ENCODE measurements at regions not wholly inside any gene's neighbourhood (a gene's known extent, or its start where the extent isn't known, plus 50 kb on each side); places are given as distances from the start of the nearest gene placed in this dataset.

GRCh38 chr6:1538810-1539478 lies 70.8 kb upstream of the FOXC1 start:
- TF ChIP-seq POLR2A (IDR thresholded peaks at IDR 0.05; ENCODE audit: low read length) (no peak), GATA1 (IDR thresholded peaks at IDR 0.05; ENCODE audit: low read depth, low read length) (no peak)
- DNase-seq, result no peak

- DNase-seq, result no peak
- TF ChIP-seq GATA1 (IDR thresholded peaks at IDR 0.05; ENCODE audit: low read depth, low read length) (no peak), POLR2A (IDR thresholded peaks at IDR 0.05; ENCODE audit: low read length) (no peak)
Measured at GRCh38 chr6:1540864-1541521, 68.7 kb upstream of the FOXC1 start.

- DNase-seq, result no peak
- no peak for TF ChIP-seq POLR2A (IDR thresholded peaks at IDR 0.05; ENCODE audit: low read length)
- no peak for TF ChIP-seq GATA1 (IDR thresholded peaks at IDR 0.05; ENCODE audit: low read depth, low read length)
Measured at GRCh38 chr6:1542335-1542734, 67.4 kb upstream of the FOXC1 start.

- no peak for DNase-seq
- TF ChIP-seq GATA1 (IDR thresholded peaks at IDR 0.05; ENCODE audit: low read depth, low read length) (no peak), POLR2A (IDR thresholded peaks at IDR 0.05; ENCODE audit: low read length) (no peak)
Measured at GRCh38 chr6:1542764-1543163, 67.0 kb upstream of the FOXC1 start.

- TF ChIP-seq GATA1 (IDR thresholded peaks at IDR 0.05; ENCODE audit: low read depth, low read length) (no peak), POLR2A (IDR thresholded peaks at IDR 0.05; ENCODE audit: low read length) (no peak)
Measured at GRCh38 chr6:1544000-1544399, 65.7 kb upstream of the FOXC1 start.

GRCh38 chr6:1544603-1545002 lies 65.1 kb upstream of the FOXC1 start:
- TF ChIP-seq GATA1 (IDR thresholded peaks at IDR 0.05; ENCODE audit: low read depth, low read length) (no peak), POLR2A (IDR thresholded peaks at IDR 0.05; ENCODE audit: low read length) (no peak)

More at GRCh38 chr6:1544000-1544399, 65.7 kb upstream of the FOXC1 start:
- no peak for DNase-seq

GRCh38 chr6:1545654-1546053 lies 64.1 kb upstream of the FOXC1 start:
- TF ChIP-seq GATA1 (IDR thresholded peaks at IDR 0.05; ENCODE audit: low read depth, low read length), result no peak
- TF ChIP-seq POLR2A (IDR thresholded peaks at IDR 0.05; ENCODE audit: low read length), result no peak
- no peak for DNase-seq

More at GRCh38 chr6:1544603-1545002, 65.1 kb upstream of the FOXC1 start:
- no peak for DNase-seq

- DNase-seq, result no peak
- TF ChIP-seq POLR2A (IDR thresholded peaks at IDR 0.05; ENCODE audit: low read length) (no peak), GATA1 (IDR thresholded peaks at IDR 0.05; ENCODE audit: low read depth, low read length) (no peak)
Measured at GRCh38 chr6:1547785-1548184, 61.9 kb upstream of the FOXC1 start.

- no peak for TF ChIP-seq POLR2A (IDR thresholded peaks at IDR 0.05; ENCODE audit: low read length)
- TF ChIP-seq GATA1 (IDR thresholded peaks at IDR 0.05; ENCODE audit: low read depth, low read length), result no peak
- DNase-seq, result no peak
Measured at GRCh38 chr6:1551249-1551648, 58.5 kb upstream of the FOXC1 start.

- TF ChIP-seq GATA1 (IDR thresholded peaks at IDR 0.05; ENCODE audit: low read depth, low read length) (no peak), POLR2A (IDR thresholded peaks at IDR 0.05; ENCODE audit: low read length) (no peak)
- peak in 1 of 2 experiments; percentile 4 for DNase-seq
Measured at GRCh38 chr6:1552296-1552761, 57.4 kb upstream of the FOXC1 start.

- DNase-seq, result no peak
- TF ChIP-seq GATA1 (IDR thresholded peaks at IDR 0.05; ENCODE audit: low read depth, low read length), result no peak
- no peak for TF ChIP-seq POLR2A (IDR thresholded peaks at IDR 0.05; ENCODE audit: low read length)
Measured at GRCh38 chr6:1553562-1554083, 56.1 kb upstream of the FOXC1 start.

- TF ChIP-seq GATA1 (IDR thresholded peaks at IDR 0.05; ENCODE audit: low read depth, low read length), result no peak
- no peak for TF ChIP-seq POLR2A (IDR thresholded peaks at IDR 0.05; ENCODE audit: low read length)
- DNase-seq, result no peak
Measured at GRCh38 chr6:1554141-1554475, 55.6 kb upstream of the FOXC1 start.

- TF ChIP-seq GATA1 (IDR thresholded peaks at IDR 0.05; ENCODE audit: low read depth, low read length) (no peak), POLR2A (IDR thresholded peaks at IDR 0.05; ENCODE audit: low read length) (no peak)
- peak; percentile 8 to 14 for DNase-seq
Measured at GRCh38 chr6:1554476-1555310, 55.0 kb upstream of the FOXC1 start.

GRCh38 chr6:1558388-1558787 lies 51.3 kb upstream of the FOXC1 start:
- no peak for DNase-seq
- TF ChIP-seq GATA1 (IDR thresholded peaks at IDR 0.05; ENCODE audit: low read depth, low read length), result no peak
- TF ChIP-seq POLR2A (IDR thresholded peaks at IDR 0.05; ENCODE audit: low read length), result no peak
